ENCODE measurements at regions not wholly inside any gene's neighbourhood (a gene's known extent, or its start where the extent isn't known, plus 50 kb on each side); places are given as distances from the start of the nearest gene placed in this dataset.

GRCh38 chr3:175890066-175890465 lies 1030.9 kb downstream of the NAALADL2 start:
- no peak for TF ChIP-seq ZNF124 (CRISPR knock-in tag; IDR thresholded peaks at IDR 0.05)
- TF ChIP-seq EZH2 (IDR thresholded peaks at IDR 0.05; ENCODE audit: borderline replicate concordance, low read depth, low read length), result no peak
- TF ChIP-seq CHD1 (IDR thresholded peaks at IDR 0.05; ENCODE audit: low read length), result no peak
- TF ChIP-seq CTCF (IDR thresholded peaks at IDR 0.05 in 2 of 3, conservative IDR thresholded peaks at IDR 0.05 in 1 of 3; ENCODE audit: insufficient read depth in 2 of 3, low read depth in 1 of 3, low read length in 3 of 3), result no peak
- no peak for TF ChIP-seq SP1 (CRISPR knock-in tag; IDR thresholded peaks at IDR 0.05)

Measured in K562 (cell line).